ENCODE measurements at regions not wholly inside any gene's neighbourhood (a gene's known extent, or its start where the extent isn't known, plus 50 kb on each side); places are given as distances from the start of the nearest gene placed in this dataset.

DNA sequence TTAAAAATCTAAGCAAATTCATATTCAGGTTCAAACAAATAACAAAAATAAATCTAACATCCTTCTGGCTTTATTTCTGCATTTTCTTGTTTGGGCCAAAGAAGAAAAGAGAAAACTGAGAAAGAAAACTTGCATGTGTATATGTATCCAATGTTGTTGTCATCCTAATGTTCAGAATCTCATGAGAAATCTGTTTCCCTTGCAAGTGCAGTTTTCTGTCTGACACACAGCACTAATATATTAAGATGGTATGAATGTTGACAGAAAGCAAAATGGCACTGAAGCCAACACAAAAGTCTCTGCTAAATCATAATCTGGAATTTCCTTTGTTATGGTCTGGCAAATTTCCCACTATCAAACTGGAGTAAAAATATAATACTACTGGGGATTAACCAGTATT is 235.9 kb downstream of the HGF start:
- no peak overlapping the region for H3K27ac ChIP-seq
- no peaks in the 10 kb centered on the region for H3K9me3 ChIP-seq
- H3K36me3 ChIP-seq, result no peaks in the 10 kb centered on the region
- intact Hi-C loops (cut with DNase I; ENCODE audit: low total_unique reads), result no loop called here
- no peaks in the 10 kb centered on the region for H3K27me3 ChIP-seq
- H3K4me3 ChIP-seq, result no peak overlapping the region
- H3K4me1 ChIP-seq, result no peaks in the 10 kb centered on the region
- TF ChIP-seq EP300 (IDR thresholded peaks at IDR 0.05) (no peak), POLR2A (IDR thresholded peaks at IDR 0.05) (no peak), POLR2AphosphoS5 (IDR thresholded peaks at IDR 0.05) (no peak)
- TF ChIP-seq, protein P1, sequence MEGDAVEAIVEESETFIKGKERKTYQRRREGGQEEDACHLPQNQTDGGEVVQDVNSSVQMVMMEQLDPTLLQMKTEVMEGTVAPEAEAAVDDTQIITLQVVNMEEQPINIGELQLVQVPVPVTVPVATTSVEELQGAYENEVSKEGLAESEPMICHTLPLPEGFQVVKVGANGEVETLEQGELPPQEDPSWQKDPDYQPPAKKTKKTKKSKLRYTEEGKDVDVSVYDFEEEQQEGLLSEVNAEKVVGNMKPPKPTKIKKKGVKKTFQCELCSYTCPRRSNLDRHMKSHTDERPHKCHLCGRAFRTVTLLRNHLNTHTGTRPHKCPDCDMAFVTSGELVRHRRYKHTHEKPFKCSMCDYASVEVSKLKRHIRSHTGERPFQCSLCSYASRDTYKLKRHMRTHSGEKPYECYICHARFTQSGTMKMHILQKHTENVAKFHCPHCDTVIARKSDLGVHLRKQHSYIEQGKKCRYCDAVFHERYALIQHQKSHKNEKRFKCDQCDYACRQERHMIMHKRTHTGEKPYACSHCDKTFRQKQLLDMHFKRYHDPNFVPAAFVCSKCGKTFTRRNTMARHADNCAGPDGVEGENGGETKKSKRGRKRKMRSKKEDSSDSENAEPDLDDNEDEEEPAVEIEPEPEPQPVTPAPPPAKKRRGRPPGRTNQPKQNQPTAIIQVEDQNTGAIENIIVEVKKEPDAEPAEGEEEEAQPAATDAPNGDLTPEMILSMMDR (IDR thresholded peaks at IDR 0.05), result no peak
- DNase-seq, result no peak

DNA sequence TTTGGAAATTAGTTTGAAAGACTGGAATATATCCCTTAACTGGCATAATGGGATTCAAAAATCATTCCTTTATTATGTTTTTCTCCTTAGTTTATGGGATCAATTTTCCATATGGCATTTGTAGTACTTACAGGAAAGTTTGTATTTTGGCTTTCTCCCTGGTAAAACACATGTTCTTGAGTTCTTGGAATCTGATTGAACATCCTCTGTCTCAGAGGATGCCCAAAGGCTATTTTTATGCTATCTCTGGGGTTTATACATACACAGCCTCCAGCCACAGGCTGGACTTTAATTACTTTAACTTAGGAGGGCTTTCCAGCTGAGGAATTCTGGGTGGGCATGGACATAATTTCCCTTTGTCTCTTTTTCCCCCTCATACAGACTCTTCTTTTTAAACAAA is 236.4 kb downstream of the HGF start:
- Histone ChIP-seq H3K4me3 (no peak overlapping the region), H3K9me3 (no peaks in the 10 kb centered on the region), H3K27me3 (no peaks in the 10 kb centered on the region), H3K27ac (no peak overlapping the region), H3K36me3 (no peaks in the 10 kb centered on the region), H3K4me1 (no peaks in the 10 kb centered on the region)
- no peak for DNase-seq
- intact Hi-C loops (cut with DNase I; ENCODE audit: low total_unique reads), result no loop called here
- TF ChIP-seq POLR2A (IDR thresholded peaks at IDR 0.05) (no peak), POLR2AphosphoS5 (IDR thresholded peaks at IDR 0.05) (no peak), EP300 (IDR thresholded peaks at IDR 0.05) (no peak)
- TF ChIP-seq, protein P1 (IDR thresholded peaks at IDR 0.05), result no peak

DNA sequence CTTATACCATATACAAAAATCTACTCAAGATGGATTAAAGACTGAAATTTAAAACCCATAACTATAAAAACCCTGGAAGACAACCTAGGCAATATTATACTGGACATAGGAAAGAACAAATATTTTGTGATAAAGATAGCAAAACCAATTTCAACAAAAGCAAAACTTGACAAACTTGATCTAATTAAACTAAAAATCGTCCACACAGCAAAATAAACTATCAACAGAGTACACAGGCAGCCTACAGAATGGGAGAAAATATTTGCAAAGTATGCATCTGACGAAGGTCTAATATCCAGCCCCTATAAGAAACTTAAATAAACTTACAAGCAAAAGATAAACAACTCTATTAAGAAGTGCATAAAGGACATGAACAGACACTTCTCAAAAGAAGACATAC is 240.1 kb downstream of the HGF start:
- Histone ChIP-seq H3K4me3 (no peak overlapping the region), H3K27me3 (no peaks in the 10 kb centered on the region), H3K27ac (no peak overlapping the region), H3K36me3 (no peaks in the 10 kb centered on the region), H3K4me1 (no peaks in the 10 kb centered on the region), H3K9me3 (no peaks in the 10 kb centered on the region)
- 18 to 36% (median 28%) methylated on average over 2 of the region's 2 CpGs for WGBS, 5 donors
- TF ChIP-seq, protein P1 (IDR thresholded peaks at IDR 0.05), result no peak
- no peak for TF ChIP-seq POLR2AphosphoS5 (IDR thresholded peaks at IDR 0.05)
- TF ChIP-seq POLR2A (IDR thresholded peaks at IDR 0.05), result no peak
- no peak for TF ChIP-seq EP300 (IDR thresholded peaks at IDR 0.05)
- no peak for DNase-seq
- intact Hi-C loops (cut with DNase I; ENCODE audit: low total_unique reads), result no loop called here

DNA sequence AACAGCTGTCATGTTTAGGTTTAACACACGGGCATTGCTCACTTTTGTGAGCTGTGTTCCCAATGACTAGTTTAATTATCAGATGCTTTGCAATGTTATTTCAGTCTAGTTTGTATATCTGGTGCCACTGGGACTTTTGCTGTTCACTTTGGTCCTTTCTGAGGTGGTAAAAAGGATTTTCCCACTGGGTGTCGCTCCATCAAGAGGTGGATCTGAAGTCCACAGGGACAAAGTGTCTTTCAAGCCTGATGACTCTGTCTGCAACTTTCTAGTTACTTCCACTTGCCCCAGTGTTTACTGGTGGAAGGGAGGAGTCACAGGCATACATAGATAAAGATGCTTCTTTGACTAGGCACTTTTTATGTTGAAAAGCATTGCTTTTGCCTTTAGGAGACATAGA is 242.2 kb downstream of the HGF start:
- 62 to 73% (median 70%) methylated on average over 2 of the region's 2 CpGs for WGBS, 5 donors
- TF ChIP-seq EP300 (IDR thresholded peaks at IDR 0.05) (no peak), POLR2AphosphoS5 (IDR thresholded peaks at IDR 0.05) (no peak), POLR2A (IDR thresholded peaks at IDR 0.05) (no peak)
- TF ChIP-seq, protein P1 (IDR thresholded peaks at IDR 0.05), result no peak
- intact Hi-C loops (cut with DNase I; ENCODE audit: low total_unique reads), result no loop called here

DNA sequence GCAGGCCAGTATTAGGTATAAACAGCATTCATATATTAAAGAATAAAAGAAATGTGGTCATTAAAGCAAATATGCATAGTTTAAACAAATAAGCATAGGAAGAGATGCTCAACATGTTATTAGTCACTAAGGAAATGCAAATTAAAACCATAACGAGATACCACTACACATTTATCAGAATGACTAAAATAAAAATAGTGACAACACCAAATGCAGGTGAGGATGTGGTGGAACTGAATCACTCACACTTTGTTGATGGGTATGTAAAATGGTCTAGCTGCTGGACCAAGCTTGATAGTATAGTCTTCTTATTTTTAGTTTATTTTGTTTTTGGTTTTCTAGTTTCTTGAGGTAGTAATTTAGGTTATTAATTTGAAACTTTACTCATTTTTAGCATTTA is 242.9 kb downstream of the HGF start:
- Histone ChIP-seq H3K9me3 (no peaks in the 10 kb centered on the region), H3K4me3 (no peak overlapping the region), H3K4me1 (no peaks in the 10 kb centered on the region), H3K36me3 (no peaks in the 10 kb centered on the region), H3K27ac (no peak overlapping the region), H3K27me3 (no peaks in the 10 kb centered on the region)
- intact Hi-C loops (cut with DNase I; ENCODE audit: low total_unique reads), result no loop called here
- no peak for DNase-seq
- WGBS, 5 donors, result 59 to 80% (median 69%) methylated on average over 1 of the region's 1 CpG
- no peak for TF ChIP-seq POLR2AphosphoS5 (IDR thresholded peaks at IDR 0.05)
- no peak for TF ChIP-seq EP300 (IDR thresholded peaks at IDR 0.05)
- no peak for TF ChIP-seq POLR2A (IDR thresholded peaks at IDR 0.05)
- TF ChIP-seq, protein P1 (IDR thresholded peaks at IDR 0.05), result no peak

More for the DNA sequence above, 242.2 kb downstream of the HGF start:
- Histone ChIP-seq H3K4me3 (no peak overlapping the region), H3K4me1 (no peaks in the 10 kb centered on the region), H3K9me3 (no peaks in the 10 kb centered on the region), H3K36me3 (no peaks in the 10 kb centered on the region), H3K27ac (no peak overlapping the region), H3K27me3 (no peaks in the 10 kb centered on the region)
- no peak for DNase-seq
